IMR-90 (cell line): ENCODE measurements at regions not wholly inside any gene's neighbourhood (a gene's known extent, or its start where the extent isn't known, plus 50 kb on each side); places are given as distances from the start of the nearest gene placed in this dataset.

Experiments used
- ATAC-seq: fragments of 200-7000 bp; cut with Tn5 transposase; 2 replicates; pipeline ENCODE4 v1.9.1; 2020; ENCODE audit warnings: low read depth, mild to moderate bottlenecking, moderate library complexity
- BruUV-seq: library from RNA; stranded (reverse); fragments of 400-500 nt; replicated peaks from 2 replicates; lab custom pipeline; 2021; lab: Mats Ljungman, UMichigan
- CTCF ChIA-PET: fragments of 300-600 bp; formaldehyde crosslinking; extraction: SDS; loops from one replicate; lab custom pipeline; 2021; ENCODE audit warnings: antibody characterized with exemption; lab: Yijun Ruan, JAX
- POLR2A ChIA-PET: fragments of 300-600 bp; sonication (Branson Sonifier 250); formaldehyde crosslinking; loops from one replicate; lab custom pipeline; 2022; ENCODE audit warnings: antibody characterized with exemption; ENCODE audit not compliant: unreplicated experiment; lab: Charles Lee
- DNase-seq: peaks from one replicate; pipeline ENCODE4 v3.0.0; 2013
- H2AFZ ChIP-seq: replicated peaks from 2 replicates; pipeline ENCODE3; 2013; ENCODE audit warnings: low read length, mild to moderate bottlenecking; ENCODE audit not compliant: poor library complexity
- H2AK5ac ChIP-seq: 2 replicates; pipeline ENCODE4 v1.6.1; 2013; ENCODE audit warnings: low read depth, low read length, inconsistent platforms
- H2AK9ac ChIP-seq: replicated peaks from 2 replicates; pipeline ENCODE3; 2013; ENCODE audit warnings: mild to moderate bottlenecking, low read depth, low read length, moderate library complexity; ENCODE audit not compliant: poor library complexity
- H2BK120ac ChIP-seq: 2 replicates; pipeline ENCODE4 v1.6.1; 2013; ENCODE audit warnings: low read depth, low read length, inconsistent platforms
- H2BK15ac ChIP-seq: 3 replicates; pipeline ENCODE4 v1.6.1; 2013; ENCODE audit warnings: low read depth, low read length, inconsistent platforms
- H2BK20ac ChIP-seq: 2 replicates; pipeline ENCODE4 v1.6.1; 2013; ENCODE audit warnings: low read depth, mild to moderate bottlenecking, inconsistent platforms, low read length, moderate library complexity
- H2BK5ac ChIP-seq: 2 replicates; pipeline ENCODE4 v1.6.1; 2013; ENCODE audit warnings: mild to moderate bottlenecking, low read depth, low read length, inconsistent platforms; ENCODE audit not compliant: poor library complexity, severe bottlenecking
- H3K14ac ChIP-seq: replicated peaks from 2 replicates; pipeline ENCODE4 v1.6.1; 2013; ENCODE audit warnings: low read depth, low read length, inconsistent platforms
- H3K18ac ChIP-seq: 2 replicates; pipeline ENCODE4 v1.6.1; 2013; ENCODE audit warnings: low read depth, low read length, control low read depth
- H3K23ac ChIP-seq: 2 replicates; pipeline ENCODE4 v1.6.1; 2013; ENCODE audit warnings: low read depth, low read length, inconsistent platforms
- H3K27ac ChIP-seq: 2 replicates; pipeline ENCODE4 v1.5.1; 2013; ENCODE audit warnings: mild to moderate bottlenecking, control low read depth, low read length; ENCODE audit not compliant: insufficient read depth
- H3K27me3 ChIP-seq: 2 replicates; pipeline ENCODE4 v1.6.1; 2013; ENCODE audit warnings: low read length; ENCODE audit not compliant: control insufficient read depth, insufficient read depth
- H3K36me3 ChIP-seq: 2 replicates; pipeline ENCODE4 v1.6.1; 2013; ENCODE audit warnings: low read length, mixed read lengths; ENCODE audit not compliant: control insufficient read depth, insufficient read depth
- H3K4ac ChIP-seq: 2 replicates; pipeline ENCODE4 v1.6.1; 2013; ENCODE audit warnings: low read depth, low read length, inconsistent platforms
- H3K4me1 ChIP-seq: 2 replicates; pipeline ENCODE4 v1.6.1; 2013; ENCODE audit warnings: low read length, mixed read lengths; ENCODE audit not compliant: control insufficient read depth, insufficient read depth
- H3K4me2 ChIP-seq: 2 replicates; pipeline ENCODE4 v1.6.1; 2013; ENCODE audit warnings: low read depth, mild to moderate bottlenecking, control low read depth, low read length, moderate library complexity
- H3K4me3 ChIP-seq: 2 replicates; pipeline ENCODE4 v1.5.1; 2013; ENCODE audit warnings: low read depth, mild to moderate bottlenecking, control low read depth, low read length, moderate library complexity; ENCODE audit not compliant: insufficient read depth
- H3K56ac ChIP-seq: 2 replicates; pipeline ENCODE4 v1.6.1; 2013; ENCODE audit warnings: low read length, inconsistent platforms; ENCODE audit not compliant: insufficient read depth; ENCODE audit errors: extremely low read depth
- H3K79me1 ChIP-seq, 2 experiments: 2 replicates each; pipeline ENCODE4 v1.6.1; 2013; ENCODE audit warnings: low read length in 2 of 2, inconsistent platforms in 1 of 2, low read depth in 1 of 2
- H3K9ac ChIP-seq: 2 replicates; pipeline ENCODE4 v1.6.1; 2013; ENCODE audit warnings: low read depth, low read length, control low read depth
- H3K9me1 ChIP-seq: 2 replicates; pipeline ENCODE4 v1.6.1; 2013; ENCODE audit warnings: low read length, inconsistent platforms; ENCODE audit not compliant: insufficient read depth
- H3K9me3 ChIP-seq: 2 replicates; pipeline ENCODE4 v1.6.1; 2013; ENCODE audit warnings: low read length; ENCODE audit not compliant: control insufficient read depth, insufficient read depth
- H4K20me1 ChIP-seq: 2 replicates; pipeline ENCODE4 v1.6.1; 2013; ENCODE audit warnings: low read length, inconsistent platforms; ENCODE audit not compliant: insufficient read depth
- H4K5ac ChIP-seq: 2 replicates; pipeline ENCODE4 v1.6.1; 2013; ENCODE audit warnings: mild to moderate bottlenecking, low read depth, low read length, control low read depth
- H4K8ac ChIP-seq, 2 experiments: 2 replicates each; pipeline ENCODE4 v1.6.1; 2013; ENCODE audit warnings: low read depth in 2 of 2, low read length in 2 of 2, control low read depth in 1 of 2, inconsistent platforms in 1 of 2
- H4K91ac ChIP-seq: 2 replicates; pipeline ENCODE4 v1.6.1; 2013; ENCODE audit warnings: low read depth, low read length, inconsistent platforms; ENCODE audit not compliant: insufficient read depth
- CHD1 ChIP-seq: IDR thresholded peaks from 2 replicates; pipeline ENCODE4 v1.6.1; 2012; ENCODE audit warnings: low read depth, low read length, improper control_type of control experiment
- CTCF ChIP-seq: conservative IDR thresholded peaks from 2 replicates; pipeline ENCODE4 v1.5.1; 2012; ENCODE audit warnings: mild to moderate bottlenecking, low read depth, low read length, improper control_type of control experiment
- ELK1 ChIP-seq: fragments of 150-350 bp; IDR thresholded peaks from 2 replicates; pipeline ENCODE4 v1.6.1; 2016; ENCODE audit warnings: low read depth, mild to moderate bottlenecking, low read length, moderate library complexity, borderline replicate concordance
- FOS ChIP-seq: fragments of 150-350 bp; IDR thresholded peaks from 2 replicates; pipeline ENCODE4 v1.6.1; 2016; ENCODE audit warnings: low read depth, low read length
- MAFK ChIP-seq: IDR thresholded peaks from 2 replicates; pipeline ENCODE4 v1.6.1; 2012; ENCODE audit warnings: low read depth, low read length, improper control_type of control experiment
- MXI1 ChIP-seq: IDR thresholded peaks from 2 replicates; pipeline ENCODE4 v1.6.1; 2012; ENCODE audit warnings: low read depth, mild to moderate bottlenecking, low read length, moderate library complexity, borderline replicate concordance
- RFX5 ChIP-seq: IDR thresholded peaks from 2 replicates; pipeline ENCODE4 v1.8.0; 2012; ENCODE audit warnings: low read depth, mild to moderate bottlenecking, low read length, moderate library complexity
- SMC3 ChIP-seq: fragments of 150-350 bp; IDR thresholded peaks from 2 replicates; pipeline ENCODE4 v1.6.1; 2016; ENCODE audit warnings: low read depth, mild to moderate bottlenecking, antibody characterized with exemption, low read length, moderate library complexity
- WGBS, 2 experiments: methylation state at CpG; one replicate each; pipeline versions ENCODE4 v1.1.5 to v1.1.7; 2013; ENCODE audit warnings: missing lambda C conversion rate in 2 of 2; ENCODE audit not compliant: insufficient read length in 1 of 2; ENCODE audit errors: extremely low coverage in 2 of 2; 5-methylcytosine and 5-hydroxymethylcytosine counted together
- dilution Hi-C: fragments of 300-500 bp; cut with HindIII; formaldehyde crosslinking; loops from one replicate; pipeline ENCODE4 v1.14.3; 2018; ENCODE audit warnings: low sequenced_read_pairs; ENCODE audit not compliant: unreplicated experiment
- in situ Hi-C: fragments of 300-500 bp; cut with MboI; formaldehyde crosslinking; loops from 3 replicates; pipeline ENCODE4 v1.14.3; 2019; ENCODE audit warnings: low sequenced_read_pairs, inconsistent platforms, mixed read lengths
- intact Hi-C: fragments of 100-400 bp; cut with micrococcal nuclease; formaldehyde crosslinking; loops from 2 replicates; pipeline ENCODE4 v1.10.0; 2022

- Histone ChIP-seq H3K4me3 (no peak overlapping the region), H3K4me2 (no peak overlapping the region), H4K5ac (no peak overlapping the region), H2AFZ (no peak overlapping the region), H3K14ac (no peak overlapping the region), H3K18ac (no peak overlapping the region), H3K23ac (no peak overlapping the region), H3K9me3 (no peaks in the 10 kb centered on the region), H2BK20ac (no peak overlapping the region), H2BK120ac (no peak overlapping the region), H2AK5ac (no peak overlapping the region), H4K20me1 (no peaks in the 10 kb centered on the region), H2BK15ac (no peak overlapping the region), H3K27ac (no peak overlapping the region), H3K9me1 (no peaks in the 10 kb centered on the region), H2BK5ac (no peak overlapping the region), H3K9ac (no peak overlapping the region), H3K4me1 (peaks cover 4% of the 10 kb centered on the region; the same call in 1 of the 2 replicates), H4K8ac (no peak overlapping the region), H3K4ac (no peak overlapping the region), H2AK9ac (no peak overlapping the region), H3K36me3 (no peaks in the 10 kb centered on the region), H4K91ac (no peak overlapping the region), H3K27me3 (no peaks in the 10 kb centered on the region; the same call in 1 of the 2 replicates), H3K79me1 (no peaks in the 10 kb centered on the region), H3K56ac (no peak overlapping the region)
- in situ Hi-C loops (no loop called here), intact Hi-C loops (no loop called here), dilution Hi-C loops (no loop called here)
- ChIA-PET CTCF (interaction anchor here (0.5 kb wide), 1 partner anchor 445 kb away, joined by 3 read pairs; no protein-coding TSS in a partner anchor), POLR2A (no interaction called here)
- ATAC-seq, result no peak
- no CpG with 5 or more reads among the region's 1 CpG for WGBS, 2 experiments
- TF ChIP-seq CTCF, result no peak
- TF ChIP-seq MXI1, result no peak
- TF ChIP-seq ELK1, result no peak
- no peak for TF ChIP-seq RFX5
- no peak for TF ChIP-seq CHD1
- no peak for TF ChIP-seq SMC3
- TF ChIP-seq FOS, result no peak
- no peak for TF ChIP-seq MAFK
- BruUV-seq, result no TSS peak
- no peak for DNase-seq
These were observed 316.0 kb downstream of the MTX2 start for GRCh38 chr2:176585291-176585690.
